ENCODE measurements at regions not wholly inside any gene's neighbourhood (a gene's known extent, or its start where the extent isn't known, plus 50 kb on each side); places are given as distances from the start of the nearest gene placed in this dataset.

DNA sequence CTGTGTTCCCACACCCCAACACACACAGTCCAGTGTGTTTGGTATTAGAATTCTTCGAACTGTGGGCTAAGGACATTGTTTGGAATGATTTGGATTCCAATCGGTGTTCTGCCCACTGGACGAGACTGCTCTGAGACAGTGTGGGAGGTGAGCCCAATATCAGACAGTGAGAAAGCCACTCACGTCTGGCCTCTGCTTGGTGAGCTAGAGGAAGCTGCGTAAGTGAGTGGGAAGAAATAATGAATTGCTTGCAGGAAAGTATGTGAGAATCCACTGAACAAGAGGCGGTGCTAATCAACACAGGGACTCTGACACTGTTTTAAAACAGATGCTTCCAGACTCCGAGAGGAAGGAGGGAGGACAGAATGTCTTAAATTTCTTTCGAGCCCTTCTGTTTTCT is 675.0 kb upstream of the ANKRD30A start:
- no peak overlapping the region for H3K27ac Mint-ChIP-seq
- H3K27me3 Mint-ChIP-seq (ENCODE audit: low read depth in 3 of 3), result no peaks in the 10 kb centered on the region
- no peak overlapping the region for H3K4me3 ChIP-seq (replicated peaks in 1 of 3; ENCODE audit: low read depth in 2 of 3, low read length in 3 of 3)
- no peaks in the 10 kb centered on the region for H3K27me3 ChIP-seq (ENCODE audit: control insufficient read depth in 2 of 2, insufficient read depth in 2 of 2, low read length in 2 of 2)
- no peak overlapping the region for H3K9ac ChIP-seq (ENCODE audit: insufficient read depth, low read length, poor library complexity, severe bottlenecking)
- 97% methylated on average over 5 of the region's 8 CpGs for WGBS (ENCODE audit: insufficient coverage)
- H2AFZ ChIP-seq (ENCODE audit: insufficient read depth, low read depth, low read length, poor library complexity, severe bottlenecking), result no peak overlapping the region
- H3K4me1 ChIP-seq (ENCODE audit: control insufficient read depth in 1 of 2, insufficient read depth in 2 of 2, low read length in 2 of 2), result no peaks in the 10 kb centered on the region
- peaks cover 0 to 19% (median 3%) of the 10 kb centered on the region in 7 donors for H3K9me3 Mint-ChIP-seq
- H3K4me2 ChIP-seq (replicated peaks; ENCODE audit: extremely low read depth, low read length, poor library complexity, severe bottlenecking), result no peak overlapping the region
- H3K9me3 ChIP-seq (replicated peaks in 1 of 2; ENCODE audit: control insufficient read depth in 1 of 2, insufficient read depth in 1 of 2, low read length in 2 of 2), result peaks cover 0 to 5% of the 10 kb centered on the region in 2 donors
- H3K4me3 Mint-ChIP-seq, result no peak overlapping the region
- H3K36me3 Mint-ChIP-seq, result no peaks in the 10 kb centered on the region
- H3K4me1 Mint-ChIP-seq, result no peaks in the 10 kb centered on the region
- H3K27ac ChIP-seq (ENCODE audit: low read depth in 1 of 2, low read length in 2 of 2), result no peak overlapping the region
- TF ChIP-seq CTCF (IDR thresholded peaks at IDR 0.05), result no peak
- DNase-seq, result no peak
- no peaks in the 10 kb centered on the region for H3K79me2 ChIP-seq (ENCODE audit: insufficient read depth, low read length)
- H3K36me3 ChIP-seq (replicated peaks in 1 of 2; ENCODE audit: control insufficient read depth in 1 of 2, insufficient read depth in 2 of 2, low read length in 2 of 2), result no peaks in the 10 kb centered on the region
- H4K20me1 ChIP-seq (ENCODE audit: insufficient read depth, low read length), result no peaks in the 10 kb centered on the region
- intact Hi-C loops (cut with micrococcal nuclease), result no loop called here

DNA sequence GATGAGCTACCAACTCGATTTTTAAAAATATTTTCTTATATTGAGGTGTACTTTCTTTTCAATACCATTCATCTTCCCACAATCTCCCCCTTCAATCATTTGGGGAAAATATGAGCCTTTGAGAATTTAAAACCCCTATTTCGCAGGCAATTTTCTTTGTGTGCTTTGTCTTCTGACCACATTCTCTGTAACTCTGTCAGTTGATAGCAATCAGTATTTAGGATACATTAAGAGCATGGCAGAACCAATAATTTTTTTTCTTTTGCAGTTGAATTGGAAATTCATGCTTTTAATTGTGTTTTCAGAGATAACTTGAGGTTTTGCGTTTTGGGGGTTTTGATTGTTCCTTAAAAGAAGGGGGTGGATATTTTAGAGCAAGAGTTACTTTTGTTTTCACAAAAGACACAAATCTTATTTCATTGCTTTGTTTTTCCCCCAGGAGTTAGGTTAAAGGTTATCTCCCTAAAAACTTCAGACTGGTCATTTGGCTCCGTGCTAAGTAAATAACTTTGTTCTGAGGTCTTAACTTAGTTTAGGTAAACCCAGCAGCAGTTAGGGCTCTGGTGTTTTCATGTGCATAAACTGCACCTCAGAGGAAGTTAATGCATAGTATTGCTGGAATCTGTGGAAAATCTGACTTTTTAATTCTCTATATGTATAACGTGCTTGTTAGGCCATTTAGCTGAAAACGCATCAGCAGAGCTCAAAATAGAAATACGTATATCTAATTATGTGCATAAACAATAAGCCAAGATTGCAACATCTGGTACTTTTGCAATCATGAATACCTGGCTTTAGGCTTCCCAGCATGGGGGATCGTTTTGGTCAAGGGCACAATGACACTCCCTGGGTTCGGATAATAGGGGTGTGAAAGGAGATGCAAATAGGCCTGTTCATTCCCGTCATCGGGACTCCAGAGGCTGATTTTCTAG is 676.4 kb upstream of the ANKRD30A start:
- 91% methylated on average over 4 of the region's 11 CpGs for WGBS (ENCODE audit: insufficient coverage)
- DNase-seq, result no peak
- H3K27ac Mint-ChIP-seq, result no peak overlapping the region
- Histone ChIP-seq H3K4me1 (ENCODE audit: control insufficient read depth in 1 of 2, insufficient read depth in 2 of 2, low read length in 2 of 2) (no peaks in the 10 kb centered on the region), H2AFZ (ENCODE audit: insufficient read depth, low read depth, low read length, poor library complexity, severe bottlenecking) (no peak overlapping the region), H3K9ac (ENCODE audit: insufficient read depth, low read length, poor library complexity, severe bottlenecking) (no peak overlapping the region), H3K4me2 (replicated peaks; ENCODE audit: extremely low read depth, low read length, poor library complexity, severe bottlenecking) (no peak overlapping the region), H3K4me3 (replicated peaks in 1 of 3; ENCODE audit: low read depth in 2 of 3, low read length in 3 of 3) (no peak overlapping the region), H3K9me3 (replicated peaks in 1 of 2; ENCODE audit: control insufficient read depth in 1 of 2, insufficient read depth in 1 of 2, low read length in 2 of 2) (peaks cover 0 to 7% of the 10 kb centered on the region in 2 donors), H3K27ac (ENCODE audit: low read depth in 1 of 2, low read length in 2 of 2) (no peak overlapping the region), H4K20me1 (ENCODE audit: insufficient read depth, low read length) (no peaks in the 10 kb centered on the region), H3K36me3 (replicated peaks in 1 of 2; ENCODE audit: control insufficient read depth in 1 of 2, insufficient read depth in 2 of 2, low read length in 2 of 2) (no peaks in the 10 kb centered on the region), H3K27me3 (ENCODE audit: control insufficient read depth in 2 of 2, insufficient read depth in 2 of 2, low read length in 2 of 2) (no peaks in the 10 kb centered on the region), H3K79me2 (ENCODE audit: insufficient read depth, low read length) (no peaks in the 10 kb centered on the region)
- intact Hi-C loops (cut with micrococcal nuclease), result no loop called here
- H3K4me1 Mint-ChIP-seq, result no peaks in the 10 kb centered on the region
- H3K4me3 Mint-ChIP-seq, result no peak overlapping the region
- no peak for TF ChIP-seq CTCF (IDR thresholded peaks at IDR 0.05)
- no peaks in the 10 kb centered on the region for H3K36me3 Mint-ChIP-seq
- no peaks in the 10 kb centered on the region for H3K27me3 Mint-ChIP-seq (ENCODE audit: low read depth in 3 of 3)
- peaks cover 0 to 12% (median 5%) of the 10 kb centered on the region in 7 donors for H3K9me3 Mint-ChIP-seq
